GM18519 (cell line): ENCODE measurements at regions not wholly inside any gene's neighbourhood (a gene's known extent, or its start where the extent isn't known, plus 50 kb on each side); places are given as distances from the start of the nearest gene placed in this dataset.

Source experiments
- ATAC-seq: cut with Tn5 transposase; IDR thresholded peaks from one replicate; pipeline ENCODE4 v1.9.1; 2021; ENCODE audit warnings: mild to moderate bottlenecking, moderate library complexity; ENCODE audit not compliant: unreplicated experiment, low FRiP score

- ATAC-seq, result no peak
Measured at GRCh38 chr5:74919487-74919886, 53.3 kb upstream of the FAM169A start.

GRCh38 chr5:74919041-74919440 lies 52.9 kb upstream of the FAM169A start:
- ATAC-seq, result no peak

GRCh38 chr5:74918232-74918669 lies 52.1 kb upstream of the FAM169A start:
- ATAC-seq, result no peak

- no peak for ATAC-seq
Measured at GRCh38 chr5:74916831-74917710, 50.9 kb upstream of the FAM169A start.
